Sigmoid colon (tissue), 4 donors: ENCODE measurements at regions not wholly inside any gene's neighbourhood (a gene's known extent, or its start where the extent isn't known, plus 50 kb on each side); places are given as distances from the start of the nearest gene placed in this dataset.

Source experiments
- POLR2A ChIP-seq, 2 donors: fragments of 450-650 bp; IDR thresholded peaks; one replicate each; pipeline ENCODE4 v1.6.1; 2016; ENCODE audit warnings: antibody characterized with exemption in 2 of 2, mild to moderate bottlenecking in 2 of 2, moderate library complexity in 2 of 2
- POLR2AphosphoS5 ChIP-seq, 4 donors: sonication (generic); formaldehyde crosslinking; IDR thresholded peaks; one replicate each; pipeline ENCODE4 v1.6.1; 2017; ENCODE audit warnings: antibody characterized with exemption in 4 of 4
- TF ChIP-seq, protein P1 (sequence below), 4 experiments: fragments of 450-650 bp in 3 of 4; fragments of 200-600 bp in 1 of 4; IDR thresholded peaks; one replicate each; pipeline ENCODE4 v1.5.1; 2016 to 2019; ENCODE audit warnings: antibody characterized with exemption in 4 of 4, mild to moderate bottlenecking in 3 of 4, moderate library complexity in 2 of 4

DNA sequence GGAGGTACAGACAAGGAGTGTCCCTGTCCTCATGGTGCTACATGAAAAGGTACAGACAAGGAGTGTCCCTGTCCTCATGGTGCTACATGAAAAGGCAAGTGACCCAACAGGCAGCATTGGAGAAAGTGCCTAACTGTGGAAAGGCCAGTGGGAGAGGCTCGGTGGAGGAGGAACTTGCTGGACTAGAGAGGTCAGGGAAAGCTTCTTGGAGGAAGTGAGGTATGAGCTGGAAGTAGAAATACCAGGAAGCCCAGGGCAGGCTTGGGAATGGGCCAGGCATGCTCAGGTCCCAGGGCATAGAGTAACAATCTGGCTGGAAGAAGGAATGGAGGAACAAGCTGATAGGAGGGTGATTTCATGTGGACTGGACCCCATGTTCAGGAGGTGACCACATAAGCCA lies 59.8 kb upstream of the FNDC1 start:
- TF ChIP-seq, protein P1, sequence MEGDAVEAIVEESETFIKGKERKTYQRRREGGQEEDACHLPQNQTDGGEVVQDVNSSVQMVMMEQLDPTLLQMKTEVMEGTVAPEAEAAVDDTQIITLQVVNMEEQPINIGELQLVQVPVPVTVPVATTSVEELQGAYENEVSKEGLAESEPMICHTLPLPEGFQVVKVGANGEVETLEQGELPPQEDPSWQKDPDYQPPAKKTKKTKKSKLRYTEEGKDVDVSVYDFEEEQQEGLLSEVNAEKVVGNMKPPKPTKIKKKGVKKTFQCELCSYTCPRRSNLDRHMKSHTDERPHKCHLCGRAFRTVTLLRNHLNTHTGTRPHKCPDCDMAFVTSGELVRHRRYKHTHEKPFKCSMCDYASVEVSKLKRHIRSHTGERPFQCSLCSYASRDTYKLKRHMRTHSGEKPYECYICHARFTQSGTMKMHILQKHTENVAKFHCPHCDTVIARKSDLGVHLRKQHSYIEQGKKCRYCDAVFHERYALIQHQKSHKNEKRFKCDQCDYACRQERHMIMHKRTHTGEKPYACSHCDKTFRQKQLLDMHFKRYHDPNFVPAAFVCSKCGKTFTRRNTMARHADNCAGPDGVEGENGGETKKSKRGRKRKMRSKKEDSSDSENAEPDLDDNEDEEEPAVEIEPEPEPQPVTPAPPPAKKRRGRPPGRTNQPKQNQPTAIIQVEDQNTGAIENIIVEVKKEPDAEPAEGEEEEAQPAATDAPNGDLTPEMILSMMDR (IDR thresholded peaks at IDR 0.05) = no peak
- TF ChIP-seq POLR2A (IDR thresholded peaks at IDR 0.05) (no peak), POLR2AphosphoS5 (IDR thresholded peaks at IDR 0.05) (no peak)
